Stomach (tissue), 4 donors: ENCODE measurements at regions not wholly inside any gene's neighbourhood (a gene's known extent, or its start where the extent isn't known, plus 50 kb on each side); places are given as distances from the start of the nearest gene placed in this dataset.

ENCODE experiments used
- EP300 ChIP-seq: sonication (generic); formaldehyde crosslinking; IDR thresholded peaks from one replicate; pipeline ENCODE4 v1.6.1; 2017; ENCODE audit warnings: antibody characterized with exemption
- POLR2A ChIP-seq, 4 donors: fragments of 450-650 bp; IDR thresholded peaks; one replicate each; pipeline ENCODE4 v1.6.1; 2016; ENCODE audit warnings: antibody characterized with exemption in 4 of 4, control low read depth in 2 of 4, mild to moderate bottlenecking in 1 of 4, moderate library complexity in 1 of 4
- TF ChIP-seq, protein P1 (sequence below), 7 experiments: fragments of 450-650 bp in 4 of 7; fragments of 200-600 bp in 3 of 7; sonication (generic) in 3 of 7; IDR thresholded peaks; one replicate each; pipeline ENCODE4 v1.5.1; 2016 to 2019; ENCODE audit warnings: antibody characterized with exemption in 7 of 7, control low read depth in 2 of 7, mild to moderate bottlenecking in 1 of 7

DNA sequence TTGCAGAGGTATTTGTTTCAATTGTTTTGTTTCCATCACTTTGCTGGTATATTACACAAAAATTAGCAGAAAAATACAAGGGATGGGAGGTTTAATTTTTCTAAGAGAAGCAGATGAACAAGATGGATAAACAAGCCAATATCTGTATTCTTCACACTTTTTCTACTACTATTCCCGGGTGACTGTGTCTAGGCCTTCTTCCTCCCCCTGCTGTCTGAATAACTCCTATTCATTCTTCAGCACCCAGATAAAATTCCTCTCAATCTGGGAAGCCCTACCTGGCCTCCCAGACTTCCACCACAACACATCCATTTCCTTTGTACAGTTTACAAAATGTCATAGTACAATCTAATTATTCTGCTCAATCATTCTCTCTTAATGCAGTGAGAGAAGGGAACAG lies 666.6 kb upstream of the TENM4 start:
- no peak for TF ChIP-seq POLR2A (IDR thresholded peaks at IDR 0.05)
- TF ChIP-seq, protein P1, sequence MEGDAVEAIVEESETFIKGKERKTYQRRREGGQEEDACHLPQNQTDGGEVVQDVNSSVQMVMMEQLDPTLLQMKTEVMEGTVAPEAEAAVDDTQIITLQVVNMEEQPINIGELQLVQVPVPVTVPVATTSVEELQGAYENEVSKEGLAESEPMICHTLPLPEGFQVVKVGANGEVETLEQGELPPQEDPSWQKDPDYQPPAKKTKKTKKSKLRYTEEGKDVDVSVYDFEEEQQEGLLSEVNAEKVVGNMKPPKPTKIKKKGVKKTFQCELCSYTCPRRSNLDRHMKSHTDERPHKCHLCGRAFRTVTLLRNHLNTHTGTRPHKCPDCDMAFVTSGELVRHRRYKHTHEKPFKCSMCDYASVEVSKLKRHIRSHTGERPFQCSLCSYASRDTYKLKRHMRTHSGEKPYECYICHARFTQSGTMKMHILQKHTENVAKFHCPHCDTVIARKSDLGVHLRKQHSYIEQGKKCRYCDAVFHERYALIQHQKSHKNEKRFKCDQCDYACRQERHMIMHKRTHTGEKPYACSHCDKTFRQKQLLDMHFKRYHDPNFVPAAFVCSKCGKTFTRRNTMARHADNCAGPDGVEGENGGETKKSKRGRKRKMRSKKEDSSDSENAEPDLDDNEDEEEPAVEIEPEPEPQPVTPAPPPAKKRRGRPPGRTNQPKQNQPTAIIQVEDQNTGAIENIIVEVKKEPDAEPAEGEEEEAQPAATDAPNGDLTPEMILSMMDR (IDR thresholded peaks at IDR 0.05) = no peak
- no peak for TF ChIP-seq EP300
